Omental fat pad (tissue), 3 donors: ENCODE measurements at regions not wholly inside any gene's neighbourhood (a gene's known extent, or its start where the extent isn't known, plus 50 kb on each side); places are given as distances from the start of the nearest gene placed in this dataset.
"Not testable (repeated sequence)": the region's sequence is repeated elsewhere in the genome, so short reads cannot be mapped to it uniquely, and the experiment has no call there.

Experiments used
- ATAC-seq: fragments of 150-250 bp; one replicate; pipeline ENCODE4 v1.9.1; 2016; ENCODE audit warnings: mild to moderate bottlenecking, moderate library complexity; ENCODE audit not compliant: low FRiP score
- DNase-seq: peaks from one replicate; pipeline ENCODE4 v3.0.0-alpha.2; 2019; ENCODE audit warnings: low spot score
- CTCF ChIP-seq, 3 donors: fragments of 450-650 bp; IDR thresholded peaks; one replicate each; pipeline ENCODE4 v1.5.1; 2016 to 2017; ENCODE audit warnings: antibody characterized with exemption in 3 of 3, mild to moderate bottlenecking in 3 of 3, moderate library complexity in 2 of 3

DNA sequence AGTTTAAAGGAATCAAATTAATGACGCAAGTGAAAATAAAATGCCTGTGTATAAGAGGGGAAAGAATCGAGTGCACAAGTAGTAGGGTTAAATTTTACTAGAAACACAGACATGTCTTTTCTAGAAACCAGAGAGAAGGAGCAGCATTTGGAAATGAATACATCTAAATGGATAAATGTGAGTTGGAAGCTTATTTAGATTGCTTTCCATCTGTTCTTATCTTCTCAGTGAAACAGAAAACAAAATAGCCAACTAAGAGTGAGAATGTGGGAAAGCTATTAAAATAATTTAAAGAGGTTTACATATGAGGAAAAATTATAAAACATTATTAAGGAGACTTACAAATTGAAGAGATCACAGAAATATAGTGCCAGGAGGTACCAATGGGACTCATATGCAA lies 1818.9 kb upstream of the FLRT2 start:
- DNase-seq: no peak
- no peak for TF ChIP-seq CTCF (IDR thresholded peaks at IDR 0.05)
- ATAC-seq: no peak

DNA sequence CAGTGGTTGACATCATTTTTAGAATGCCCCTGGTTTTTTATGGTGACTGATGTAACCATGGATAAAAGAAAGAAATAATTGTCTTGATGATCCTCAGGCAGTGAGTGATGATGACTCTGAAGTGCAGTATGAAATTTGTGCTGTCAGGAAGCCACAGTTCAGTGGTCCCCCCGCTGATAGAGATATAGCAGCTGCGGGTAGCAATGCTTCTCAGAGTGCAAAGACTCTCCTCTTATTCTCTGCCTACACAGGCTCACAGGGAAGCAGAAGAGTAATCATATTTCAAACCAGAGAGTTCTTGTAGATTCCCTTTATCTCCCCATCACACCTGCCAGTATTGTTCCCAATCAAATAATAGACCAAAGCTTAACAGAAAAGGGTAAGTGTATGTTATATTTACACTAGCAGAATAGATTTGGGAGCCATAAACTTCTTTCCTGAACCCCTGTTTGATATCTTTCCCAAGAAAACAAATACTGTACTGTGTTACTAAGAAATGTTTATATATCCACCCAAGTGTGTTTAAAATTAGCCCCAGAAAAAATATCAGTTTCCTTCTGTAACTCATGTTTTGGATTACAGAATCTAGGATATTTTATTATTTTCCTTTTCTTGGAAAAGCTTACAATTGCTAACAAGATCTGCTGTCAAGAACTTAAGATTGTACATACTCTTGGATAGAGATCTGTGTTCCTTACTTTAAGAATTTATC lies 1817.4 kb upstream of the FLRT2 start:
- no peak for DNase-seq
- ATAC-seq: no peak
- no peak for TF ChIP-seq CTCF (IDR thresholded peaks at IDR 0.05)

DNA sequence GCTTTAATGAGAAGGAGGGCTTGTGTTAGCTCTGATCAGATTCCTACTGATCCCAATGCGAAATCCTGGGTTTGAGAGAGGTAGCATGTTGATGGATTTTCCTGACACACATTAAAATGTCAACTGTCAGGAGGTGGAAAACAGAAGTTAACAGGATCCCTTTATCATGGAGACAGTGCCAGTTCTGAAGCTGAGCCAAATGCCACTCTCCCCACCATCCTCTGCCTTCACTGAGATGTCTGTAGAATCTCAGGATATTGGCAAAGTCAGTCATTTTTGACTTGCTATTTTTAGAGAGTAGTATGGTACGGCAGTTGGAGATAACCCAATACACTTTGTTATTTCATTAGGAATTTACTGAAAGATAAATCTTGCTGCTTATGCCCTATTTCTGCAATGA lies 1816.2 kb upstream of the FLRT2 start:
- ATAC-seq: no peak
- no peak for DNase-seq
- TF ChIP-seq CTCF (IDR thresholded peaks at IDR 0.05): no peak

GRCh38 chr14:83714151-83714550 lies 1815.8 kb upstream of the FLRT2 start:
- DNase-seq: no peak
- TF ChIP-seq CTCF (IDR thresholded peaks at IDR 0.05): no peak
- no peak for ATAC-seq

DNA sequence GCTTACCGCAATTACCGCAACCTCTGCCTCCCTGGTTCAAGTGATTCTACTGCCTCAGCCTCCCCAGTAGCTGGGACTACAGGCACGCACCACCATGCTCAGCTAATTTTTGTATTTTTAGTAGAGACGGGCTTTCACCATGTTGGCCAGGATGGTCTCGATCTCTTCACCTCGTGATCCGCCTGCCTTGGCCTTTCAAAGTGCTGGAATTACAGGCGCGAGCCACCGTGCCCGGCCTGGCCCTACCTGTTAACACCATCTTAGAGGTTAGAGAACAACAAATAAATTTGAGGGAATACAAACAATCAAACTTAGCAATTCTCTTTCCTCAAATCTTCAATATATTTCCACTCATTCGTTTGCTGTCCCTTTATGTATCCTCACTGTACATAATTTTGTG lies 1810.5 kb upstream of the FLRT2 start:
- ATAC-seq, DNase-seq: not testable (repeated sequence)

DNA sequence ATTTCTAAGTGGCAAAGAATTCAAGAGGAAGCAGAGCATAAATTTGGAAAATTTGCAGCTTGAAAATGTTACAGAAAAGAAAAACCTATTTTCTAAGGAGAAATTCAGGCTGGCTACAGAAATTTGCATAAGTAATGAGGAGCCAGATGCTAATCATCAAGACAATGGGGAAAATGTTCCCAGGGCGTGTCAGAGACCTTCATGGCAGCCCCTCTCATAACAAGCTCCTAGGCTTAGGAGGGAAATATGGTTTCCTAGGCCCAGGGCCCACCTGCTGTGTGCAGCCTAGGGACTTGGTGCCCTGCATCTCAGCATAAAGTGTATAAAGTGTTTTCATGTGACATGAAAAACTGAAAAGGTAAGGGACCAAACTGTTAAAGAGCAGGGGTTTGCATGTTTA lies 1796.3 kb upstream of the FLRT2 start:
- DNase-seq (no peak), ATAC-seq (no peak)
- no peak for TF ChIP-seq CTCF (IDR thresholded peaks at IDR 0.05)

- no peak for TF ChIP-seq CTCF (IDR thresholded peaks at IDR 0.05)
- DNase-seq: no peak
- ATAC-seq: no peak
These were observed 1795.5 kb upstream of the FLRT2 start for GRCh38 chr14:83734431-83734830.
